ENCODE measurements at regions not wholly inside any gene's neighbourhood (a gene's known extent, or its start where the extent isn't known, plus 50 kb on each side); places are given as distances from the start of the nearest gene placed in this dataset.

DNA sequence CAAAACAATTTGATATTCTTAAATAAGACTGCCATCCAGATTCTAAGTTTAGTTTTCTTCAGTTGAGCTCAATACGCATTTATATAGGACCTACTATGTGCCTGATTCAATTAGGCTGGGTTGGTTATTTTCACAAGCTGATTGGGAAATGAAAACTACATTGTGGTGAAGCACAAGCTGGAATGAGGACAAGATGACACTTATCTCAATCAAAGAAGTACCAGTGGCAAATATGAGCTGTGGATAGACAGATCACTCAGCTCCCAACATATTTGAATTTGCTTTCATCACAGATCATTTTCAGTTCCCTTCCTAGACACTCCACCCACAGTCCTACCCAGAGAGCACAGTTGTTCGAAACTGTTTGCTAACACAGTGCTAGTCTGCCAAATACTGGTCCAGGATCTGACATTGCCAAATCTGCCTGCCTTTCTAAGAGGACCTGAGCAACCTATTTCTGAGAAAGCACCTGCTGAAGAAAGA lies 74.7 kb downstream of the LLPH start:
- H3K27me3 ChIP-seq: no peaks in the 10 kb centered on the region
- H3K4me1 ChIP-seq (ENCODE audit: low read depth): no peaks in the 10 kb centered on the region
- no peaks in the 10 kb centered on the region for H3K9me3 ChIP-seq (ENCODE audit: low read depth)
- no peak overlapping the region for H3K27ac ChIP-seq
- no peak overlapping the region for H3K4me3 ChIP-seq
- DNase-seq (ENCODE audit: low read depth in 1 of 2, low spot score in 1 of 2): no peak
- no peaks in the 10 kb centered on the region for H3K36me3 ChIP-seq
- TF ChIP-seq, protein P1, sequence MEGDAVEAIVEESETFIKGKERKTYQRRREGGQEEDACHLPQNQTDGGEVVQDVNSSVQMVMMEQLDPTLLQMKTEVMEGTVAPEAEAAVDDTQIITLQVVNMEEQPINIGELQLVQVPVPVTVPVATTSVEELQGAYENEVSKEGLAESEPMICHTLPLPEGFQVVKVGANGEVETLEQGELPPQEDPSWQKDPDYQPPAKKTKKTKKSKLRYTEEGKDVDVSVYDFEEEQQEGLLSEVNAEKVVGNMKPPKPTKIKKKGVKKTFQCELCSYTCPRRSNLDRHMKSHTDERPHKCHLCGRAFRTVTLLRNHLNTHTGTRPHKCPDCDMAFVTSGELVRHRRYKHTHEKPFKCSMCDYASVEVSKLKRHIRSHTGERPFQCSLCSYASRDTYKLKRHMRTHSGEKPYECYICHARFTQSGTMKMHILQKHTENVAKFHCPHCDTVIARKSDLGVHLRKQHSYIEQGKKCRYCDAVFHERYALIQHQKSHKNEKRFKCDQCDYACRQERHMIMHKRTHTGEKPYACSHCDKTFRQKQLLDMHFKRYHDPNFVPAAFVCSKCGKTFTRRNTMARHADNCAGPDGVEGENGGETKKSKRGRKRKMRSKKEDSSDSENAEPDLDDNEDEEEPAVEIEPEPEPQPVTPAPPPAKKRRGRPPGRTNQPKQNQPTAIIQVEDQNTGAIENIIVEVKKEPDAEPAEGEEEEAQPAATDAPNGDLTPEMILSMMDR (IDR thresholded peaks at IDR 0.05; ENCODE audit: low read depth, low read length): no peak

DNA sequence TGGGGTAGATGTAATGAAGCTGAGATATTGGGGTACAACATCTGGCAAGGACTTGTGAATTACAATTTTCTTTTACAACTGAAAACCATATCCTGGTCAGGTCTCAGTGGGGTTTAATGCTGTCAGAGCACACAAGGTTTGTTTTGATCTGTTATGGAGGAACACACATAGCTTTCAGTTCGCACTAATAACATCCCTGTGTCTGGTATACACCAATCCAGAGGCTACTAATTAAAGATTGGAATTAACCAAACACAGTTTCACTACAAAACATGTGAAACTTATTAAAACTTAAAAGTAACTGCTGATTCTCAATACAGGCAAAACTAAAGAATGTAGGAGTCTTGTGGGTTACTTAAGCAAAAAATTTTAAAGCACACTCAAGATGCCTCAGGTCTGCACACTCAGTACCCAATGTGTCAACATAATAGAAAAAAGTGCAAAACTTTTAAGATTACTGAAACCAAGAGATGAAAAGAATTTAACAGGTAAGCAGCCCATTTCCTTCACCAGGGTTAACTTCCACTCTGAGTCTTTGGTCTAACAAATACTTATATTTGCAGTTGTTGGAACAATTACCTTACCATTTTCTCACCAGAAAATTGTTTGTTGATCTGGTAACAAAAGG lies 77.4 kb downstream of the LLPH start:
- Histone ChIP-seq H3K27ac (no peak overlapping the region), H3K27me3 (no peaks in the 10 kb centered on the region), H3K9me3 (ENCODE audit: low read depth) (no peaks in the 10 kb centered on the region), H3K4me3 (no peak overlapping the region), H3K36me3 (no peaks in the 10 kb centered on the region), H3K4me1 (ENCODE audit: low read depth) (no peaks in the 10 kb centered on the region)
- no peak for DNase-seq (ENCODE audit: low read depth in 1 of 2, low spot score in 1 of 2)
- TF ChIP-seq, protein P1 (IDR thresholded peaks at IDR 0.05; ENCODE audit: low read depth, low read length): no peak

DNA sequence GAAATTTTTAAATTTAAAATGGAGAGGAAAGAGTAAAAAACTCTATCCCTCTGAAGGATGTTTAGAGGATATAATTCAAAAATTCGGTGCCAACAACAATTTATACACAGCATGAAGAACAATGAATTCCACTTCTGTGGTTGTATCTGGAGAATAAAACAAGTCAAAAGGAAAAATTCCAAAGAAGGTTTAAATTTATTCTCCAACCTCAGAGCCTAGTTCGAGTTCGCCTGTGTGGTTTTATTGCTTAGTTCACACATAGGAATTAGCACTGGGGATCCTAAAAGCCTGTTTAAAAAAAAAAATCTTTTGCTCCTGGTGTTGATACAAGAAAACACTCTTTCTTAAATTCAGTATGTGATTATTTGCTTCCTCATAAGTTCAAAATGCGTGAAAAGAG lies 79.2 kb downstream of the LLPH start:
- Histone ChIP-seq H3K36me3 (no peaks in the 10 kb centered on the region), H3K27ac (no peak overlapping the region), H3K27me3 (no peaks in the 10 kb centered on the region), H3K4me1 (ENCODE audit: low read depth) (no peaks in the 10 kb centered on the region), H3K4me3 (no peak overlapping the region), H3K9me3 (ENCODE audit: low read depth) (no peaks in the 10 kb centered on the region)
- TF ChIP-seq, protein P1 (IDR thresholded peaks at IDR 0.05; ENCODE audit: low read depth, low read length): no peak
- DNase-seq (ENCODE audit: low read depth in 1 of 2, low spot score in 1 of 2): no peak

DNA sequence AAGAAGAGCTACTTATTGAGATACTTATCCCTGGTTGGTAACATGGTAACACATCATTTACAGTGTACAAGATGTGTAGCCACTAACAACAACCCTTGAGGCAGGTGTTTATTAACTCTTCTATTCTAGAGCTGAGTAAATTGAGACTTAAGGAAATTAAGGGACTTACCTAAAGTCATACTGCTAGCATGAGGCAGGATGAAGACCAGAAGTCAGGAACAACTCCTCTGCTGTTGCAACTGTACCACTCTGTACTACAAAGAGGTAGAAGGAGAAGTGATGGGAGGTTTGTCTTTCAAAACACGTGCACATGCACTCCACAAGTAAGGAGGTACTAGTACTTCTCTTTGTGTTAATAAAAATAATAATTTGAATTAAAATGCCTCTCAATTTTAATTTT lies 79.9 kb downstream of the LLPH start:
- H3K4me3 ChIP-seq: no peak overlapping the region
- no peak overlapping the region for H3K27ac ChIP-seq
- no peaks in the 10 kb centered on the region for H3K4me1 ChIP-seq (ENCODE audit: low read depth)
- no peaks in the 10 kb centered on the region for H3K9me3 ChIP-seq (ENCODE audit: low read depth)
- H3K27me3 ChIP-seq: no peaks in the 10 kb centered on the region
- DNase-seq (ENCODE audit: low read depth in 1 of 2, low spot score in 1 of 2): no peak
- H3K36me3 ChIP-seq: no peaks in the 10 kb centered on the region
- TF ChIP-seq, protein P1 (IDR thresholded peaks at IDR 0.05; ENCODE audit: low read depth, low read length): no peak

GRCh38 chr12:66050283-66050576 lies 80.3 kb downstream of the LLPH start:
- H3K9me3 ChIP-seq (ENCODE audit: low read depth): no peaks in the 10 kb centered on the region
- TF ChIP-seq, protein P1 (IDR thresholded peaks at IDR 0.05; ENCODE audit: low read depth, low read length): no peak
- no peak overlapping the region for H3K27ac ChIP-seq
- no peaks in the 10 kb centered on the region for H3K27me3 ChIP-seq
- H3K36me3 ChIP-seq: no peaks in the 10 kb centered on the region
- no peaks in the 10 kb centered on the region for H3K4me1 ChIP-seq (ENCODE audit: low read depth)
- DNase-seq (ENCODE audit: low read depth in 1 of 2, low spot score in 1 of 2): no peak
- H3K4me3 ChIP-seq: no peak overlapping the region

All from cardiac muscle cell (in vitro differentiated cells and primary cell).